Kidney (tissue), 13 donors: ENCODE measurements at regions not wholly inside any gene's neighbourhood (a gene's known extent, or its start where the extent isn't known, plus 50 kb on each side); places are given as distances from the start of the nearest gene placed in this dataset.

Source experiments
- DNase-seq, 5 donors: peaks; one replicate each; pipeline ENCODE4 v3.0.0-alpha.2; 2013 to 2020
- FAIRE-seq: peaks from 2 replicates; lab custom pipeline; 2012; peaks lifted over from hg19 to GRCh38; lab: Jason Lieb, UNC
- H3K27ac ChIP-seq, 2 donors: one replicate each; pipeline ENCODE4 v1.7.0; 2013; ENCODE audit warnings: low read depth in 2 of 2, low read length in 2 of 2, inconsistent platforms in 1 of 2
- H3K27me3 ChIP-seq: one replicate; pipeline ENCODE4 v1.7.1; 2013; ENCODE audit warnings: low read length, inconsistent platforms; ENCODE audit not compliant: control insufficient read depth, insufficient read depth
- H3K36me3 ChIP-seq, 3 donors: one replicate each; pipeline versions ENCODE4 v1.7.0 to v1.7.1; 2013; ENCODE audit warnings: low read length in 3 of 3, control low read depth in 1 of 3, inconsistent platforms in 1 of 3; ENCODE audit not compliant: insufficient read depth in 3 of 3, control insufficient read depth in 2 of 3
- H3K4me1 ChIP-seq, 3 donors: one replicate each; pipeline versions ENCODE4 v1.7.0 to v1.7.1; 2013; ENCODE audit warnings: low read length in 3 of 3, inconsistent platforms in 1 of 3, low read depth in 1 of 3; ENCODE audit not compliant: control insufficient read depth in 2 of 3, insufficient read depth in 2 of 3
- H3K4me3 ChIP-seq, 3 donors: one replicate each; pipeline versions ENCODE4 v1.7.0 to v1.8.1; 2013; ENCODE audit warnings: low read length in 3 of 3, control low read depth in 1 of 3, inconsistent platforms in 1 of 3
- H3K9ac ChIP-seq, 3 donors: one replicate each; pipeline versions ENCODE4 v1.7.0 to v1.7.1; 2013; ENCODE audit warnings: low read length in 3 of 3, control low read depth in 1 of 3, inconsistent platforms in 1 of 3
- H3K9me3 ChIP-seq, 3 donors: one replicate each; pipeline versions ENCODE4 v1.7.0 to v1.7.1; 2013; ENCODE audit warnings: low read length in 3 of 3, control low read depth in 1 of 3, inconsistent platforms in 1 of 3; ENCODE audit not compliant: control insufficient read depth in 2 of 3, insufficient read depth in 1 of 3
- intact Hi-C: fragments of 100-400 bp; cut with DNase I; formaldehyde crosslinking; loops from one replicate; pipeline ENCODE4 v1.11.1; 2022
- TF ChIP-seq, protein P1 (sequence below): IDR thresholded peaks from 3 replicates; pipeline ENCODE4 v1.5.1; 2012; ENCODE audit warnings: mild to moderate bottlenecking, moderate library complexity, borderline replicate concordance; ENCODE audit not compliant: insufficient read depth; ENCODE audit errors: extremely low read depth
- donor health status: control.
- donor health status: control.
- donor health status: control.
- donor health status: control.
- donor health status: control.
- donor health status: DM: yes; HTN: yes; CAD: no.
- donor health status: Normal renal cell carcinoma (clear cell type).

- DNase-seq (no peak), FAIRE-seq (no peak)
- TF ChIP-seq, protein P1, sequence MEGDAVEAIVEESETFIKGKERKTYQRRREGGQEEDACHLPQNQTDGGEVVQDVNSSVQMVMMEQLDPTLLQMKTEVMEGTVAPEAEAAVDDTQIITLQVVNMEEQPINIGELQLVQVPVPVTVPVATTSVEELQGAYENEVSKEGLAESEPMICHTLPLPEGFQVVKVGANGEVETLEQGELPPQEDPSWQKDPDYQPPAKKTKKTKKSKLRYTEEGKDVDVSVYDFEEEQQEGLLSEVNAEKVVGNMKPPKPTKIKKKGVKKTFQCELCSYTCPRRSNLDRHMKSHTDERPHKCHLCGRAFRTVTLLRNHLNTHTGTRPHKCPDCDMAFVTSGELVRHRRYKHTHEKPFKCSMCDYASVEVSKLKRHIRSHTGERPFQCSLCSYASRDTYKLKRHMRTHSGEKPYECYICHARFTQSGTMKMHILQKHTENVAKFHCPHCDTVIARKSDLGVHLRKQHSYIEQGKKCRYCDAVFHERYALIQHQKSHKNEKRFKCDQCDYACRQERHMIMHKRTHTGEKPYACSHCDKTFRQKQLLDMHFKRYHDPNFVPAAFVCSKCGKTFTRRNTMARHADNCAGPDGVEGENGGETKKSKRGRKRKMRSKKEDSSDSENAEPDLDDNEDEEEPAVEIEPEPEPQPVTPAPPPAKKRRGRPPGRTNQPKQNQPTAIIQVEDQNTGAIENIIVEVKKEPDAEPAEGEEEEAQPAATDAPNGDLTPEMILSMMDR, result no peak
- intact Hi-C loops, result no loop called here
- Histone ChIP-seq H3K4me3 (no peak overlapping the region), H3K27ac (no peak overlapping the region), H3K4me1 (no peaks in the 10 kb centered on the region), H3K9me3 (no peaks in the 10 kb centered on the region), H3K36me3 (no peaks in the 10 kb centered on the region), H3K27me3 (no peaks in the 10 kb centered on the region), H3K9ac (no peak overlapping the region)
Observed at GRCh38 chr14:28676479-28676878, 90.1 kb upstream of the FOXG1 start.

DNA sequence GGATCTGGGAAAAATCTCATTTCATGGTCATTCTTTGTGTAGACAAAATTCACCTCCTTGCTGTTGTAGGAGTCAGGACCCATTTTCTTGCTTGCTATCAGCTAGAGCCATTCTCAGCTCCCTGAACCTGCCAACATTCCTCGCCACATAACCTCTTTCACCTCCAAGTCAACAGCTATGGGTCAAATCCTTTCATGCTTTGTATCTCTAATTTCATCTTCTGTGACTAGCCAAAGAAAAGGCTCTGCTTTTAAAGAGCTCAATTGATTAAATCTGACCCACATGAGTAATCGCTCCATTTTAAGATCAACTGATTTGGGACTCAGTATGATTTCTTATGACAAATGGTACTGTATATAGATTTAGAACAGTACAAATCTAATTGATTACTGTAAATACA lies 89.2 kb upstream of the FOXG1 start:
- TF ChIP-seq, protein P1, result no peak
- Histone ChIP-seq H3K36me3 (no peaks in the 10 kb centered on the region), H3K27me3 (no peaks in the 10 kb centered on the region), H3K9ac (no peak overlapping the region), H3K4me3 (no peak overlapping the region), H3K27ac (no peak overlapping the region), H3K9me3 (no peaks in the 10 kb centered on the region), H3K4me1 (no peaks in the 10 kb centered on the region)
- DNase-seq (no peak), FAIRE-seq (no peak)
- intact Hi-C loops, result no loop called here

DNA sequence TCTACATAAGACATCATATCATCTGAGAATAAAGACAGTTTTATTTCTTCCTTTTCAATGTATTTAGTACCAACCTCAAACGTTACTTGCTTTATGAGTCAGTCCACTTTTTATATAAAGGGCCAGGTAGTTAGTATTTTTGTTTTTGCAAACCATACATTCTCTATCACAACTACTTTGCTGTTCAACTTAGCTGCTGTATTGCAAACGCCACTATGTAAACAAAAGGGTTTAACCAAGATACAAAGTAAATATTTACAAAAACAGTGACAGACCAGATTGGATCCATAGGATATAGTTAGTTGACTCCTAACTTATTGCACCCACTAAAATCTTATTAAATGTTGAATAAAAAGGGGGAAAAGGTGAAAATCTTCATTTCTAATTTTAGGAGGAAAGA lies 87.7 kb upstream of the FOXG1 start:
- Histone ChIP-seq H3K27ac (no peak overlapping the region), H3K4me3 (no peak overlapping the region), H3K4me1 (no peaks in the 10 kb centered on the region), H3K27me3 (no peaks in the 10 kb centered on the region), H3K9ac (no peak overlapping the region), H3K36me3 (no peaks in the 10 kb centered on the region), H3K9me3 (no peaks in the 10 kb centered on the region)
- DNase-seq (no peak), FAIRE-seq (no peak)
- TF ChIP-seq, protein P1, result no peak
- intact Hi-C loops, result no loop called here

GRCh38 chr14:28681681-28682080 lies 84.9 kb upstream of the FOXG1 start:
- intact Hi-C loops, result no loop called here
- FAIRE-seq, result no peak

More at GRCh38 chr14:28681681-28682080, 84.9 kb upstream of the FOXG1 start:
- no peaks in the 10 kb centered on the region for H3K36me3 ChIP-seq
- no peak for DNase-seq
- no peaks in the 10 kb centered on the region for H3K27me3 ChIP-seq
- H3K9me3 ChIP-seq, result no peaks in the 10 kb centered on the region
- H3K27ac ChIP-seq, result no peak overlapping the region
- no peaks in the 10 kb centered on the region for H3K4me1 ChIP-seq
- H3K4me3 ChIP-seq, result no peak overlapping the region
- TF ChIP-seq, protein P1, result no peak
- no peak overlapping the region for H3K9ac ChIP-seq
